NCI-H345 treated with DMSO at 0.1 percent for 48 hours (cell line): ENCODE measurements at regions not wholly inside any gene's neighbourhood (a gene's known extent, or its start where the extent isn't known, plus 50 kb on each side); places are given as distances from the start of the nearest gene placed in this dataset.

Experiments used
- DNase-seq: peaks from one replicate; lab custom pipeline; 2025; ENCODE audit not compliant: unreplicated experiment; lab: John Stamatoyannopoulos, UW

DNA sequence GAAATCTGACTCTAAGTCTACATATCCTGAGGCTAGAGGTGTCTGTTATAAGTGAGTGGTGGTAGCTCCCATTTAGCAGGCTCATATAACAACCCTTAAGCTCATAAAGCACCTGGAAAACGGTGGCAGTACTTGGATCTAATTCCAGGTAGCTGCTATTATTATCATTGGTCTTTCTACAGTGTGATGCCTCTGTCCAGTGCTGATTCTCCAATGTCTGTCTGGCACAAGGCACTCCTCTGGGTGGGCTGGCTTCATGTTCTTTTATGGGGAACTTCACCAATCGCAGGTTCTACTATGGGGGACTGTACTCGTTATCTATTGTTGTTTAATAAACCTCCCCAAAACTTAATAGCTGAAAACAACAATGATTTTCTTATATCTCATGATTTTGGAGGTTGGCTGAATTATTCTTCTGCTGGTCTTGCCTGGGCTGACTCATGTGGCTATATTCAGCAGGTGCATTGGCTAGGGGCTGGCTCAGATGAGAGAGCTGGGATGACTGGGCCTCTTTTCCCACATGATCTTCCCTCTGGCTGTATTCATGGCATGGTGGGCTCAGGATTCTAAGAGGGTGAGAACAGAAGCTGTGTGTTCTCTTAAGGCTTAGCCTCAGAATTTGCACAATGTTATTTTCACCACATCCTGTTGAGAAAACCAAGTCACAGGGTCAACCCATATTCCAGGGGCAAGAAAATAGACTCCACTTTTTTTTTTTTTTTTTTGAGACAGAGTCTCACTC, 93.0 kb upstream of the PCGF5 start:
- no peak for DNase-seq

DNA sequence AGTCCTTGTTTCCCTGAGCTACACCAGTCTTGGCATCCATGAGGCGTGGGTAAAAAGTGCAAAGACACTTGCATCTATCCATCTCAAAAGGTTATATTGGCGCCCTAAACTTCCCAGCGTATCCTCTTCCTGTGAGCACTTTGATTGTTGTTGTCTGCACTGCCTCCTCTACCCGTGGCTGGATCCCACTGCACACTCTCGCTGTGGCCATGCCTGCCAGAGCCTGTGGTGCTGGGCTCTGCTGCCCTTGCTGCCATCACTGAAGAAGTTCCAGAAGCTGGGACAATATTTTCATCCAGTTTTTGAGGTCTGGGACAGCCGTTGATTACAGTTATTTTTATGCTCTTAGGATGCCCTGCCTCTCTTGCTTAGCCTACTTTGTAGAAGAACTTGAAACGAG, 85.3 kb upstream of the PCGF5 start:
- no peak for DNase-seq

GRCh38 chr10:91137011-91137643, 83.3 kb upstream of the PCGF5 start:
- no peak for DNase-seq

GRCh38 chr10:91137822-91138221, 82.6 kb upstream of the PCGF5 start:
- no peak for DNase-seq

GRCh38 chr10:91140995-91141549, 79.4 kb upstream of the PCGF5 start:
- DNase-seq = no peak

GRCh38 chr10:91144961-91145360, 75.5 kb upstream of the PCGF5 start:
- no peak for DNase-seq

GRCh38 chr10:91146146-91146545, 74.3 kb upstream of the PCGF5 start:
- DNase-seq = no peak

- DNase-seq = no peak
Observed at GRCh38 chr10:91149550-91149949, 70.9 kb upstream of the PCGF5 start.

- no peak for DNase-seq
Observed at GRCh38 chr10:91150631-91151030, 69.8 kb upstream of the PCGF5 start.

DNA sequence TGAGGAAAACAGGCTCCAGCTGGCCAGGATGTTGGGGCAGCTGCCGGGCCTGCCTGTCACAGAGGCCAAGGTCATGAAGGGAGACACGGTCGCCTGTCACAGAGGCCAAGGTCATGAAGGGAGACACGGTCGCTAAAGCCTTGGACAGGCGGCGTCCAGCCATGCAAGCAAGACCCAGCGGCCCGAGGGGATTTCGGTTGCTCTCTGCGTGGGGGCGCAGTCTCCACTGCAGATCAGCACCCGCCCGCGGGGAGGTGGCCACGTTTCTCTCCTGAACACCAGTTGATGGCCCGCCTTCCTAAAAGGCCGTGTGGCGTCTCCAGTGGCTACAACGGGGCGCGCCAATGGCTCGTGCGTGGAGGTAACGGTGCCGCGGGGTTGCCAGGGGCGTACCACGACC, 67.0 kb upstream of the PCGF5 start:
- no peak for DNase-seq

DNA sequence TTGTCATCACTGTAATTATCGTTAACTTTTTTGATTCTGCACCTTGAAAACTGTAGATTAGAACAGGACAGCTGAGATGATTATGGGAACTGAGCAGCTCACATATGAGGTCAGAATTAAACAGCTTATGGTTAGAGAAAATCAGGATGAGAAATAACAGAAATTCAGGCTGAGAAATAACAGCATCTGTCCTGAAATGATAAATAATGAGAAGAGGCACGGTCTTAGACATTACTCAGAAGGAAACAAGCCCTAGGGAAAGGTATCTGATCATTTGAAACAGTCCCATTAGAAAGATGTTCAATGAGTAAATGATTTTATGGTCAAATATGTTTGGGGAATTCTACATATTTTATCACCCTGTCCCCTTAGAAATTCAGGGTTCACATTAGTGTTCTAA, 65.6 kb upstream of the PCGF5 start:
- no peak for DNase-seq

GRCh38 chr10:91156196-91156595, 64.3 kb upstream of the PCGF5 start:
- no peak for DNase-seq

DNA sequence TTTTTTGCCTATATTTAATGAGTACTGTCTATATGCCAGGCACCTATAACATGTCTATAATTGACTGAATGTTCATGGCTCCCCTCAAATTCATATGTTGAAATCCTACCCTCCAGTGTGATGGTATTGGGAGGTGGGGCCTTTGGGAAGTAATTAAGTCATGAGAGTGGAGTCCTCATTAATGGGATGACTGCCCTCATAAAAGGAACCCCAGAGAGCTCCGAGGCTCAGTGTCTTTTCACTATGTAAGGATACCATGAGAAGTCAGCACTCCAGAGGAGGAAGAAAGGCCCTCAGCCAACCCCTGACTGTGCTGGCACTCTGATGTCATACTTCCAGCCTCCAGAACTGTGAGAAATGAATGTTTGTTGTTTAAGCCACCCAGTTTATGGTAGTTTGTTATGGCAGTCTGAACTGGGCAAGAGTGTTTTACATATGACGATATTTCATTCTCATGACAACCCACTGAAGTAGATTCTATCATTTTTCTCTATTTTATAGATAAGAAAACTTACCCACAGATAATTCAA, 61.1 kb upstream of the PCGF5 start:
- no peak for DNase-seq

GRCh38 chr10:91162050-91162494, 58.4 kb upstream of the PCGF5 start:
- DNase-seq = no peak

- peak; percentile 19 for DNase-seq
Observed at GRCh38 chr10:91162495-91163268, 57.8 kb upstream of the PCGF5 start.

- DNase-seq = peak; percentile 16
Observed at GRCh38 chr10:91163269-91163868, 57.1 kb upstream of the PCGF5 start.

DNA sequence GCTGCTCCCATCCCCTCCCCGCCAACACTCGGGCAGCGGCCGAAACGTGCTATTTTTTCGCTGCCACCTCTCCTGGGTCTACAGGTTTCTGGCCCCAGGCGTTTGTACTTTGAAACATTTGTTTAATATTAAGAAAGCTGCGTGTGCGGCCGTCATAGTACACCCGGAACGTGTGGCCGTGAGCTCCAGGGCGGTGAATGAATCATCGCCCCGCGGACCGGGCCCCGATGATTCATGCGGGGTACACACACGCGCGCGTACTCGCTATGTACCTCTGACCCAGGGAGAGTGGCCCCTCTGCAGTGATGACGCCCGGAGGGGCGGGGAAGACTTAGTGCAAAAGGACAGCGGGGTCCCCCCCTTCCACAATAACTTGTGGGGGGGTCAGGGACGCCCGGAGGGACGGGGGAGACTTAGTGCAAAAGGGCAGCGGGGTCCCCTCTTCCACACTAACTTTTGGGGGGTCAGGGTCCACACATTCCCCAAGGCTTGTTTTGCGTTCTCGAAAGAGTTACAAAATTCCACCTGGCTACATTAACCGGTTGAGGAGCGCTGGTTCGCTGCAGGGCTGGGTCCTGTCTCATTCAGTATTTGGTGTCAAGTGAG, 56.5 kb upstream of the PCGF5 start:
- no peak for DNase-seq

DNA sequence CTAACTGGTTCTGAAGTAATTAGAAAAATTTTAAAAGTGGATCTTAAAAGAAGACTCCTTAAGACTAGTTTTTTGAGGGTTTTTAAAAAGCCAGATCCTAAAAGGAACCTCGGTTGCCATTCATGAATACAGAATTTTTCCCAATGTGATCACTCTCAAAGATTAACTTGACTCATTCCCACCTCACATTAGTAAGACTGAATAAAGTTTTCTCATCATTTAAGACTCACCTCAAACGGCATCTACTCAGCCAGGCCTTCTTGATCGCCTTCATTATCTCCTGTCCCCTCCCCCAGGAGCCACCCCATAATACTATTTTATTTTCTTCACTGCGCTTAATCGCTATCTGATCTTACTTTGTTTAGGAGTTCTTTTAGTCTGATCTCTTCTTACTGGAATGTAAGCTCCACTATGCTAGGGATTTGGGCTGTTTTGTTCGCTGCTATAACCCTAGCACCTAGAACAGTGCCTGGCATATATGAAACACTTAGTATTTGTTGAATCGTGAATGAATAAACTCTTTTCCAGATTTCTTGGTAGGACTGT, 55.9 kb upstream of the PCGF5 start:
- DNase-seq = no peak

- DNase-seq = no peak
Observed at GRCh38 chr10:91167406-91167805, 53.1 kb upstream of the PCGF5 start.

GRCh38 chr10:91170418-91170817, 50.0 kb upstream of the PCGF5 start:
- no peak for DNase-seq
